ENCODE measurements at regions not wholly inside any gene's neighbourhood (a gene's known extent, or its start where the extent isn't known, plus 50 kb on each side); places are given as distances from the start of the nearest gene placed in this dataset.

GRCh38 chr2:155643056-155643775, 689.3 kb downstream of the NR4A2 start:
- WGBS (ENCODE audit: extremely low coverage, insufficient read length, low lambda C conversion rate), result no CpG with 5 or more reads among the region's 2 CpGs
- no peak overlapping the region for H2BK20ac ChIP-seq (ENCODE audit: low read depth, low read length, poor library complexity, severe bottlenecking)
- no peak overlapping the region for H2BK15ac ChIP-seq (ENCODE audit: low read depth, low read length)
- H3K9me3 Mint-ChIP-seq, result no peaks in the 10 kb centered on the region
- no peak overlapping the region for H3K56ac ChIP-seq (ENCODE audit: insufficient read length, low read depth, low read length)
- no peak overlapping the region for H4K5ac ChIP-seq (ENCODE audit: insufficient read length, low read depth, low read length)
- no peak overlapping the region for H3K4me3 Mint-ChIP-seq
- H4K91ac ChIP-seq (ENCODE audit: insufficient read length, low read depth, low read length), result no peak overlapping the region
- no peaks in the 10 kb centered on the region for H3K36me3 Mint-ChIP-seq (ENCODE audit: insufficient read depth in 1 of 3, low read depth in 3 of 3)
- H2AK5ac ChIP-seq (ENCODE audit: insufficient read length, low read length), result no peak overlapping the region
- H4K20me1 ChIP-seq (ENCODE audit: control insufficient read depth, insufficient read depth, insufficient read length), result no peaks in the 10 kb centered on the region
- DNase-seq, result no peak
- H3K79me1 ChIP-seq (ENCODE audit: insufficient read depth, low read depth, low read length, poor library complexity, severe bottlenecking), result no peaks in the 10 kb centered on the region
- H3K27me3 ChIP-seq (ENCODE audit: insufficient read depth, low read length), result no peaks in the 10 kb centered on the region
- no peak overlapping the region for H2AFZ ChIP-seq (ENCODE audit: low read length)
- no peak overlapping the region for H3K4ac ChIP-seq (ENCODE audit: low read depth, low read length)
- H4K8ac ChIP-seq (replicated peaks; ENCODE audit: insufficient read length, low read depth, low read length), result no peak overlapping the region
- no peak overlapping the region for H2BK120ac ChIP-seq (ENCODE audit: low read depth, low read length, poor library complexity, severe bottlenecking)
- H3K4me1 ChIP-seq (ENCODE audit: insufficient read depth, low read length), result no peaks in the 10 kb centered on the region
- H3K27ac Mint-ChIP-seq, result no peak overlapping the region
- H3K27me3 Mint-ChIP-seq (ENCODE audit: low read depth), result no peaks in the 10 kb centered on the region
- no peaks in the 10 kb centered on the region for H3K79me2 ChIP-seq (ENCODE audit: insufficient read depth, low read length)
- no peaks in the 10 kb centered on the region for H3K23me2 ChIP-seq (ENCODE audit: insufficient read length, low read depth, low read length, poor library complexity, severe bottlenecking)
- H3K4me2 ChIP-seq (ENCODE audit: insufficient read depth, insufficient read length, low read length), result no peak overlapping the region
- no peaks in the 10 kb centered on the region for H3K9me3 ChIP-seq (ENCODE audit: control insufficient read depth, low read depth, low read length)
- H2BK12ac ChIP-seq (ENCODE audit: insufficient read length, low read depth, low read length), result no peak overlapping the region
- H2BK5ac ChIP-seq (ENCODE audit: insufficient read length, low read length), result no peak overlapping the region
- no peak for TF ChIP-seq CTCF (conservative IDR thresholded peaks at IDR 0.05)
- peaks cover 7 to 8% of the 10 kb centered on the region in 2 experiments for H3K4me1 Mint-ChIP-seq
- no peak overlapping the region for H3K23ac ChIP-seq (ENCODE audit: insufficient read length, low read depth, low read length)
- no peak overlapping the region for H3K14ac ChIP-seq (ENCODE audit: insufficient read depth, low read length)
- H3K9ac ChIP-seq (ENCODE audit: extremely low read depth, insufficient read length, low read length), result no peak overlapping the region
- no peak overlapping the region for H3T11ph ChIP-seq (ENCODE audit: low read length)
- no peak overlapping the region for H3K27ac ChIP-seq (ENCODE audit: insufficient read length, low read depth, low read length)
- H3K18ac ChIP-seq (ENCODE audit: insufficient read length, low read depth, low read length), result no peak overlapping the region

All from H9 (cell line).